ENCODE measurements at regions not wholly inside any gene's neighbourhood (a gene's known extent, or its start where the extent isn't known, plus 50 kb on each side); places are given as distances from the start of the nearest gene placed in this dataset.

GRCh38 chr5:118561971-118562370, 426.4 kb downstream of the DTWD2 start:
- no peaks in the 10 kb centered on the region for H3K36me3 ChIP-seq (ENCODE audit: control insufficient read depth, insufficient read depth, low read length)
- no peak for DNase-seq (ENCODE audit: low read depth)
- H3K27me3 ChIP-seq (ENCODE audit: control insufficient read depth, insufficient read depth, low read length), result no peaks in the 10 kb centered on the region
- no peak for TF ChIP-seq CTCF (IDR thresholded peaks at IDR 0.05; ENCODE audit: insufficient read depth, low read length, poor library complexity, severe bottlenecking)
- H3K4me3 ChIP-seq (ENCODE audit: low read depth, low read length), result no peak overlapping the region

DNA sequence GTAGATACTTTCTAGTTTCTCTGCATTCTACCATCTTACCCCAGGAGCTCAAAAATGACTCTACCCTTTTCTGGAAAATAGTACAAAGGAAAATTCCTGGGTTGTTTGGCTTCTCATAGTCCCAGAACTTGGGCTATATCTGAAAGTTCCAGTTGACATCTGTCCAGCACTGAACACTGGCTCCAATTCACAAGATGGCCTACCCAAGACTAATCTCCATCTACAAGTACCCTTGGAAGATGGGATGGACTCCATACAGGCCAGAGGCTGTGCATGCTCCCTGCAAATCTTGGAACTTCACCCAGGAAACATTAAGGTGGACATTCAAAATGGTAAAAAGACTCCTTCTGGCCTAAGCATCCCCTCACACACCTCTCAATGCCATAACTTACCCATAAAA, 427.1 kb downstream of the DTWD2 start:
- Histone ChIP-seq H3K36me3 (ENCODE audit: control insufficient read depth, insufficient read depth, low read length) (no peaks in the 10 kb centered on the region), H3K27me3 (ENCODE audit: control insufficient read depth, insufficient read depth, low read length) (no peaks in the 10 kb centered on the region), H3K4me3 (ENCODE audit: low read depth, low read length) (no peak overlapping the region)
- no peak for DNase-seq (ENCODE audit: low read depth)
- TF ChIP-seq CTCF (IDR thresholded peaks at IDR 0.05; ENCODE audit: insufficient read depth, low read length, poor library complexity, severe bottlenecking), result no peak

GRCh38 chr5:118558871-118559270, 429.5 kb downstream of the DTWD2 start:
- no peak for TF ChIP-seq CTCF (IDR thresholded peaks at IDR 0.05; ENCODE audit: insufficient read depth, low read length, poor library complexity, severe bottlenecking)
- DNase-seq (ENCODE audit: low read depth), result no peak

GRCh38 chr5:118557251-118557661, 431.1 kb downstream of the DTWD2 start:
- Histone ChIP-seq H3K36me3 (ENCODE audit: control insufficient read depth, insufficient read depth, low read length) (no peaks in the 10 kb centered on the region), H3K4me3 (ENCODE audit: low read depth, low read length) (no peak overlapping the region), H3K27me3 (ENCODE audit: control insufficient read depth, insufficient read depth, low read length) (no peaks in the 10 kb centered on the region)
- DNase-seq (ENCODE audit: low read depth), result no peak
- TF ChIP-seq CTCF (IDR thresholded peaks at IDR 0.05; ENCODE audit: insufficient read depth, low read length, poor library complexity, severe bottlenecking), result no peak

More at GRCh38 chr5:118558871-118559270, 429.5 kb downstream of the DTWD2 start:
- H3K27me3 ChIP-seq (ENCODE audit: control insufficient read depth, insufficient read depth, low read length), result no peaks in the 10 kb centered on the region
- no peaks in the 10 kb centered on the region for H3K36me3 ChIP-seq (ENCODE audit: control insufficient read depth, insufficient read depth, low read length)
- no peak overlapping the region for H3K4me3 ChIP-seq (ENCODE audit: low read depth, low read length)

DNA sequence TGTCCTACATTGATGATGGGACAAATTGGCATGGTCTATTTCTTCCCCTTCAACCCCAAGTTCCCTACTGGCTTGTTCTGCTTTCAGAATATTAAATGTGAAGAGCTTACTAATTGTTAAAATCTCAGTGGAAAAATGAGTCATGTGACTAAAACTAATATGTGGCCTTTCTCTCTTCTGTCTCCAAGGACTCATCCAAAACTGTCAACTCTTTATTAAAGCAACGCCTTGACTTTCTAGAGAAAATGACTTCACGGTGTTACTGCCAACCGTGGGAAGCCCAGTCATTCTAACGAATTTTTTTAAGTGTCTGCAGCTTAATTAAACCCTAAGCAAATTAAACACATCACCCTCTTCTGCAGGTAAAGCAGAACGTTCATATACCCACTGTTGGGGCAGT, 431.6 kb downstream of the DTWD2 start:
- TF ChIP-seq CTCF (IDR thresholded peaks at IDR 0.05; ENCODE audit: insufficient read depth, low read length, poor library complexity, severe bottlenecking), result no peak
- no peak for DNase-seq (ENCODE audit: low read depth)
- no peak overlapping the region for H3K4me3 ChIP-seq (ENCODE audit: low read depth, low read length)
- no peaks in the 10 kb centered on the region for H3K27me3 ChIP-seq (ENCODE audit: control insufficient read depth, insufficient read depth, low read length)
- no peaks in the 10 kb centered on the region for H3K36me3 ChIP-seq (ENCODE audit: control insufficient read depth, insufficient read depth, low read length)

- Histone ChIP-seq H3K4me3 (ENCODE audit: low read depth, low read length) (no peak overlapping the region), H3K27me3 (ENCODE audit: control insufficient read depth, insufficient read depth, low read length) (no peaks in the 10 kb centered on the region), H3K36me3 (ENCODE audit: control insufficient read depth, insufficient read depth, low read length) (no peaks in the 10 kb centered on the region)
- no peak for DNase-seq (ENCODE audit: low read depth)
- no peak for TF ChIP-seq CTCF (IDR thresholded peaks at IDR 0.05; ENCODE audit: insufficient read depth, low read length, poor library complexity, severe bottlenecking)
These were observed 432.6 kb downstream of the DTWD2 start for GRCh38 chr5:118555727-118556126.

All from kidney epithelial cell (primary cell).